PC-9 (cell line): ENCODE measurements at regions not wholly inside any gene's neighbourhood (a gene's known extent, or its start where the extent isn't known, plus 50 kb on each side); places are given as distances from the start of the nearest gene placed in this dataset.

Source experiments
- BruUV-seq: library from RNA; stranded (reverse); fragments of 400-500 nt; replicated peaks from 2 replicates; lab custom pipeline; 2021; lab: Mats Ljungman, UMichigan
- CTCF ChIA-PET: fragments of 300-600 bp; sonication (Branson Sonifier 250); formaldehyde crosslinking; loops from one replicate; lab custom pipeline; 2022; ENCODE audit warnings: antibody characterized with exemption; lab: Charles Lee
- POLR2A ChIA-PET: fragments of 300-600 bp; sonication (Branson Sonifier 250); formaldehyde crosslinking; loops from one replicate; lab custom pipeline; 2022; ENCODE audit warnings: antibody characterized with exemption; ENCODE audit not compliant: unreplicated experiment; lab: Charles Lee
- DNase-seq, 2 experiments: peaks; one replicate each; pipeline versions ENCODE4 v3.0.0 to v3.0.0-alpha.2; 2015 to 2022; ENCODE audit warnings: mixed read lengths in 1 of 2
- H2AFZ ChIP-seq: fragments of 200-600 bp; sonication (generic); 2 replicates; pipeline ENCODE4 v1.8.1; 2017; ENCODE audit warnings: antibody characterized with exemption
- H3F3A ChIP-seq: fragments of 200-600 bp; sonication (generic); 2 replicates; pipeline ENCODE4 v1.8.1; 2017; ENCODE audit warnings: antibody characterized with exemption, mild to moderate bottlenecking, low read depth; ENCODE audit not compliant: insufficient read depth
- H3K27ac ChIP-seq: fragments of 200-600 bp; sonication (generic); 2 replicates; pipeline ENCODE4 v1.6.1; 2016; ENCODE audit warnings: mixed run types
- H3K27me3 ChIP-seq: fragments of 200-600 bp; sonication (generic); 2 replicates; pipeline ENCODE4 v1.6.1; 2016; ENCODE audit warnings: low read depth, mixed run types; ENCODE audit not compliant: insufficient read depth
- H3K36me3 ChIP-seq: fragments of 200-600 bp; sonication (generic); 2 replicates; pipeline ENCODE4 v1.6.1; 2016; ENCODE audit warnings: low read depth, mixed run types
- H3K4me1 ChIP-seq: fragments of 200-600 bp; sonication (generic); replicated peaks from 2 replicates; pipeline ENCODE4 v1.6.1; 2016; ENCODE audit warnings: mixed run types; ENCODE audit not compliant: insufficient read depth
- H3K4me2 ChIP-seq: fragments of 200-600 bp; sonication (generic); 2 replicates; pipeline ENCODE4 v1.6.1; 2017; ENCODE audit warnings: mixed run types
- H3K4me3 ChIP-seq: fragments of 200-600 bp; sonication (generic); 2 replicates; pipeline ENCODE4 v1.6.1; 2016; ENCODE audit warnings: mixed run types
- H3K79me2 ChIP-seq: fragments of 200-600 bp; sonication (generic); 2 replicates; pipeline ENCODE4 v1.6.1; 2017; ENCODE audit warnings: low read depth, mixed run types
- H3K9me2 ChIP-seq: fragments of 200-600 bp; sonication (generic); 2 replicates; pipeline ENCODE4 v1.8.1; 2017; ENCODE audit warnings: mild to moderate bottlenecking; ENCODE audit not compliant: insufficient read depth
- H3K9me3 ChIP-seq: fragments of 200-600 bp; sonication (generic); 2 replicates; pipeline ENCODE4 v1.8.1; 2016; ENCODE audit warnings: low read depth; ENCODE audit not compliant: insufficient read depth
- H4K20me1 ChIP-seq: fragments of 200-600 bp; sonication (generic); 2 replicates; pipeline ENCODE4 v1.8.1; 2017; ENCODE audit not compliant: insufficient read depth
- CTCF ChIP-seq: fragments of 200-600 bp; sonication (generic); conservative IDR thresholded peaks from 2 replicates; pipeline ENCODE4 v1.6.1; 2017; ENCODE audit warnings: mixed run types, antibody characterized with exemption, mild to moderate bottlenecking, moderate library complexity
- EZH2 ChIP-seq: fragments of 200-600 bp; sonication (generic); IDR thresholded peaks from 2 replicates; pipeline ENCODE4 v1.8.0; 2017; ENCODE audit warnings: antibody characterized with exemption, low read depth
- intact Hi-C: fragments of 100-400 bp; cut with micrococcal nuclease; formaldehyde crosslinking; loops from one replicate; pipeline ENCODE4 v1.10.0; 2022; ENCODE audit not compliant: unreplicated experiment

DNA sequence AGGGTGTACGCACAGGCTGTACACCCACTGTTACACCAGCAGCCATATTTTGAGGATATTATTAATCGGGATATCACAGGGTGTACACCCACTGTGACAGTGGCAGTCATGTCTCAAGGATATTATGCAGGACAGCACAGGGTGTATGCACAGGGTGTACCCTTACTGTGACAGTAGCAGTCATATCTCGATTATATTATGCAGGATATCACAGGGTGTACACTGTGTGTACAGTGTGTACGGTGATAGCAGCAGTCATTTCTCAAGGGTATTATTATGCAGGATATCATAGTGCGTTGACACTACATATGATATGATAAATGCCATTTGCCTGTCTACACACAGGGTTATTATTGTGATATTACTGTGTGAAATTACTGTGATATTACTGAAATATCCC is 80.5 kb upstream of the SLC25A48 start:
- no peak for DNase-seq
- no peak overlapping the region for H3K4me2 ChIP-seq
- H3K4me1 ChIP-seq, result no peaks in the 10 kb centered on the region
- BruUV-seq, result no TSS peak
- no peaks in the 10 kb centered on the region for H3K9me2 ChIP-seq
- no peaks in the 10 kb centered on the region for H4K20me1 ChIP-seq
- no peaks in the 10 kb centered on the region for H3K9me3 ChIP-seq
- H3K27me3 ChIP-seq, result 0 out of 2 replicates have a peak, but pooled peaks cover 18% of the 10 kb centered on the region
- no peak overlapping the region for H2AFZ ChIP-seq
- intact Hi-C loops, result no loop called here
- POLR2A ChIA-PET, result no interaction called here
- H3F3A ChIP-seq, result no peaks in the 10 kb centered on the region
- H3K4me3 ChIP-seq, result no peak overlapping the region
- H3K27ac ChIP-seq, result no peak overlapping the region
- CTCF ChIA-PET, result no interaction called here
- H3K36me3 ChIP-seq, result no peaks in the 10 kb centered on the region
- H3K79me2 ChIP-seq, result no peaks in the 10 kb centered on the region
- TF ChIP-seq CTCF (no peak), EZH2 (no peak)

GRCh38 chr5:135750506-135750905 is 84.0 kb upstream of the SLC25A48 start:
- intact Hi-C loops, result no loop called here
- POLR2A ChIA-PET, result no interaction called here
- no TSS peak for BruUV-seq
- CTCF ChIA-PET, result no interaction called here
- H3K9me2 ChIP-seq, result no peaks in the 10 kb centered on the region
- no peak for TF ChIP-seq EZH2
- H3K4me3 ChIP-seq, result no peak overlapping the region
- no peak overlapping the region for H3K27ac ChIP-seq
- no peaks in the 10 kb centered on the region for H3K4me1 ChIP-seq
- H3F3A ChIP-seq, result no peaks in the 10 kb centered on the region
- no peak for DNase-seq
- H3K79me2 ChIP-seq, result no peaks in the 10 kb centered on the region
- H2AFZ ChIP-seq, result no peak overlapping the region
- no peaks in the 10 kb centered on the region for H3K36me3 ChIP-seq
- no peak overlapping the region for H3K4me2 ChIP-seq
- no peaks in the 10 kb centered on the region for H3K9me3 ChIP-seq
- H4K20me1 ChIP-seq, result no peaks in the 10 kb centered on the region
- peaks cover 28% of the 10 kb centered on the region; the same call in 1 of the 2 replicates for H3K27me3 ChIP-seq

DNA sequence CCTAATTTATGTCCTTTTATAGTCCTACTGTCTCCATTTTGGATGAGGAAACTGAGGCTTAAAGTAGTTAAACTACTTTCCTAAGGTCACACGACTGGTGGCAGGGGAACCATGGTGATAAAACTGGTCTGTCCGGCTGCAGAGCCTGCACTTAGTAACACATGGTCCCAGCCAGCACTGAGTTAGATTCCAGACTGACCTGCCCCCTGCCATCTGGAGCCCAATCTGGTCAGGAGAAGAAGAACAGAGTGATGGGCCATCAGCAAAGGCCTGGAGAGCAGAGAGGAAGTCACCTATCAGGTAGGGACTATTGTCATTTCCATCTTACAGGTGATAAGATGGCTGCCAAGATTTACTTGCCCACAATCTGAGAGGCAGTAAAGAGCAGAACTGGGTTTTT is 86.6 kb upstream of the SLC25A48 start:
- intact Hi-C loops, result no loop called here
- ChIA-PET POLR2A (no interaction called here), CTCF (no interaction called here)
- TF ChIP-seq EZH2, result no peak
- TF ChIP-seq CTCF, result no peak
- Histone ChIP-seq H3K9me3 (no peaks in the 10 kb centered on the region; the same call in 1 of the 2 replicates), H3K79me2 (no peaks in the 10 kb centered on the region), H2AFZ (no peak overlapping the region), H3K27me3 (peaks cover 44% of the 10 kb centered on the region), H3F3A (no peaks in the 10 kb centered on the region), H4K20me1 (no peaks in the 10 kb centered on the region), H3K4me1 (no peaks in the 10 kb centered on the region), H3K36me3 (no peaks in the 10 kb centered on the region), H3K9me2 (no peaks in the 10 kb centered on the region), H3K27ac (no peak overlapping the region), H3K4me3 (no peak overlapping the region), H3K4me2 (no peak overlapping the region)
- BruUV-seq, result no TSS peak
- DNase-seq, result no peak

GRCh38 chr5:135745897-135746500 is 88.5 kb upstream of the SLC25A48 start:
- no peaks in the 10 kb centered on the region for H3K36me3 ChIP-seq
- intact Hi-C loops, result no loop called here
- H2AFZ ChIP-seq, result no peak overlapping the region
- no peaks in the 10 kb centered on the region for H3K79me2 ChIP-seq
- TF ChIP-seq CTCF (no peak), EZH2 (no peak)
- no peak overlapping the region for H3K27ac ChIP-seq
- POLR2A ChIA-PET, result no interaction called here
- H3K27me3 ChIP-seq, result peaks cover 41% of the 10 kb centered on the region
- no peaks in the 10 kb centered on the region; the same call in 1 of the 2 replicates for H3K9me3 ChIP-seq
- no peak for DNase-seq
- BruUV-seq, result no TSS peak
- CTCF ChIA-PET, result no interaction called here
- H4K20me1 ChIP-seq, result no peaks in the 10 kb centered on the region
- no peak overlapping the region for H3K4me3 ChIP-seq
- H3F3A ChIP-seq, result no peaks in the 10 kb centered on the region
- H3K4me2 ChIP-seq, result no peak overlapping the region
- no peaks in the 10 kb centered on the region for H3K4me1 ChIP-seq
- H3K9me2 ChIP-seq, result no peaks in the 10 kb centered on the region
